ENCODE measurements at regions not wholly inside any gene's neighbourhood (a gene's known extent, or its start where the extent isn't known, plus 50 kb on each side); places are given as distances from the start of the nearest gene placed in this dataset.

DNA sequence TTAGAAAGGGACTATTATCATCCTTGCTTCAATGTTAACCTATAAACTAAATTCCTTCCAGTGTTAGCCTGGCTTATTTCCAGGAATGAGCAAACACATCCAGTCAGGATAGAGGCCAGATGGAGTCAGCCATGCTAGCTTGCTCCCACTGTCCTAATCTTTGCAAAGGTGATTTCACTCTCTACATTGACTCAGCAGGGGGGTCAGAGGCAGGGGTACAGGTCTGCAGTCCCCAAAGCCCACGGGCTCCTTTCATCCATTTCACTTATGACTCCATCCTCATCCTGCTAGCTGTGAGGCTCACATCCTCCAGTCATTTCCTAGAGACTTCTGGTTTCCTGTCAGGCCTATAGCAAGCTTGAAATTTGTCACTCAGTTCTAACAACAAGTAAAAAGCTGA is 63.4 kb upstream of the CEACAM8 start:
- intact Hi-C loops (cut with micrococcal nuclease) = no loop called here
- CTCF ChIA-PET = no interaction called here
- dilution Hi-C loops (cut with MboI; ENCODE audit: extremely low pct_ligation_motif_present, low sequenced_read_pairs) = no loop called here
- H3K9me1 ChIP-seq (replicated peaks; ENCODE audit: control insufficient read depth, extremely low read depth, insufficient read depth, low read length) = no peaks in the 10 kb centered on the region
- POLR2A ChIA-PET = no interaction called here
- H3K4me2 ChIP-seq (ENCODE audit: insufficient read depth, low read length) = no peak overlapping the region
- no peaks in the 10 kb centered on the region for H3K4me1 ChIP-seq (ENCODE audit: control insufficient read depth, extremely low read depth, insufficient read depth, low read length)
- no peak overlapping the region for H3K4me3 ChIP-seq (replicated peaks in 1 of 3; ENCODE audit: insufficient read depth in 1 of 3, low read depth in 1 of 3, low read length in 3 of 3)
- TF ChIP-seq FOS (IDR thresholded peaks at IDR 0.05; ENCODE audit: borderline replicate concordance, insufficient read depth, low read length) (peak; percentile 26), JUN (IDR thresholded peaks at IDR 0.05; ENCODE audit: borderline replicate concordance, insufficient read depth, insufficient read length, low read depth) (no peak)
- no peaks in the 10 kb centered on the region for H3K27me3 ChIP-seq (ENCODE audit: control insufficient read depth in 2 of 2, insufficient read depth in 2 of 2, low read length in 2 of 2)
- no peak overlapping the region for H3K9ac ChIP-seq (replicated peaks; ENCODE audit: extremely low read depth, insufficient read depth, low read length)
- DNase-seq (ENCODE audit: low read depth, low spot score) = no peak
- BruUV-seq (replicated peaks) = TSS peak; percentile 67
- no peaks in the 10 kb centered on the region for H3K9me3 ChIP-seq (replicated peaks; ENCODE audit: control insufficient read depth, insufficient read depth, low read length)
- no peaks in the 10 kb centered on the region for H4K20me1 ChIP-seq (replicated peaks; ENCODE audit: control insufficient read depth, extremely low read depth, insufficient read depth, low read length)
- H3K79me2 ChIP-seq (ENCODE audit: control insufficient read depth, insufficient read depth, low read length) = no peaks in the 10 kb centered on the region
- H3K36me3 ChIP-seq (ENCODE audit: control insufficient read depth in 2 of 2, extremely low read depth in 1 of 2, insufficient read depth in 2 of 2, low read length in 2 of 2) = no peaks in the 10 kb centered on the region
- no peak for FAIRE-seq
- H2AFZ ChIP-seq (ENCODE audit: low read depth, low read length) = no peak overlapping the region
- peak overlapping the region; percentile 32 for H3K27ac ChIP-seq (ENCODE audit: insufficient read depth, low read depth, low read length)

DNA sequence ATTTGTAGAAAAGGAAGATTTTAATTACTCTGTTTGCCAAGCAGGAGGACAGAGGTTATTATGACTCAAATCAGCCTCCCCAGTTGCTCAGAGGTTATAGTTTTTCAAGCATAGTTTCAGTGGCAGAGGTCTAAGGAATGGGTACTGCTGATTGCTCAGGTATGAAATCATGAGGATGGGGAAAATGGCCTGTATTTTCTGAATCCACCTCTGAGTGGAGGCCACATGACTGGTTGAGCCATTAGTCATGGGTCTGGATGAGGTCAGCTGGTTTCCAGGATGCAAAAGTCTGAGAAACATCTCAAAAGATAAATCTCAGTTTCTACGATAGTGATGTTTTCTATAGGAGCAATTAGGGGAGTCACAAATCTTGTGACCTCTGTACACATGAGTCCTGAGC is 62.8 kb upstream of the CEACAM8 start:
- DNase-seq (ENCODE audit: low read depth, low spot score) (no peak), FAIRE-seq (no peak)
- CTCF ChIA-PET = no interaction called here
- no TSS peak for BruUV-seq (replicated peaks)
- Histone ChIP-seq H3K79me2 (ENCODE audit: control insufficient read depth, insufficient read depth, low read length) (no peaks in the 10 kb centered on the region), H3K4me3 (replicated peaks in 1 of 3; ENCODE audit: insufficient read depth in 1 of 3, low read depth in 1 of 3, low read length in 3 of 3) (no peak overlapping the region), H3K4me1 (ENCODE audit: control insufficient read depth, extremely low read depth, insufficient read depth, low read length) (no peaks in the 10 kb centered on the region), H3K27ac (ENCODE audit: insufficient read depth, low read depth, low read length) (no peak overlapping the region), H4K20me1 (replicated peaks; ENCODE audit: control insufficient read depth, extremely low read depth, insufficient read depth, low read length) (no peaks in the 10 kb centered on the region), H3K36me3 (ENCODE audit: control insufficient read depth in 2 of 2, extremely low read depth in 1 of 2, insufficient read depth in 2 of 2, low read length in 2 of 2) (no peaks in the 10 kb centered on the region), H3K4me2 (ENCODE audit: insufficient read depth, low read length) (no peak overlapping the region), H3K27me3 (ENCODE audit: control insufficient read depth in 2 of 2, insufficient read depth in 2 of 2, low read length in 2 of 2) (no peaks in the 10 kb centered on the region), H3K9me1 (replicated peaks; ENCODE audit: control insufficient read depth, extremely low read depth, insufficient read depth, low read length) (no peaks in the 10 kb centered on the region), H2AFZ (ENCODE audit: low read depth, low read length) (no peak overlapping the region), H3K9ac (replicated peaks; ENCODE audit: extremely low read depth, insufficient read depth, low read length) (no peak overlapping the region), H3K9me3 (replicated peaks; ENCODE audit: control insufficient read depth, insufficient read depth, low read length) (no peaks in the 10 kb centered on the region)
- intact Hi-C loops (cut with micrococcal nuclease) (no loop called here), dilution Hi-C loops (cut with MboI; ENCODE audit: extremely low pct_ligation_motif_present, low sequenced_read_pairs) (no loop called here)
- POLR2A ChIA-PET = no interaction called here
- no peak for TF ChIP-seq MYC (IDR thresholded peaks at IDR 0.05; ENCODE audit: low read depth, low read length)
- no peak for TF ChIP-seq GATA2 (IDR thresholded peaks at IDR 0.05; ENCODE audit: insufficient read depth, insufficient read length, low read depth, low read length)

Measured in endothelial cell of umbilical vein (primary cell).